ENCODE measurements at regions not wholly inside any gene's neighbourhood (a gene's known extent, or its start where the extent isn't known, plus 50 kb on each side); places are given as distances from the start of the nearest gene placed in this dataset.

DNA sequence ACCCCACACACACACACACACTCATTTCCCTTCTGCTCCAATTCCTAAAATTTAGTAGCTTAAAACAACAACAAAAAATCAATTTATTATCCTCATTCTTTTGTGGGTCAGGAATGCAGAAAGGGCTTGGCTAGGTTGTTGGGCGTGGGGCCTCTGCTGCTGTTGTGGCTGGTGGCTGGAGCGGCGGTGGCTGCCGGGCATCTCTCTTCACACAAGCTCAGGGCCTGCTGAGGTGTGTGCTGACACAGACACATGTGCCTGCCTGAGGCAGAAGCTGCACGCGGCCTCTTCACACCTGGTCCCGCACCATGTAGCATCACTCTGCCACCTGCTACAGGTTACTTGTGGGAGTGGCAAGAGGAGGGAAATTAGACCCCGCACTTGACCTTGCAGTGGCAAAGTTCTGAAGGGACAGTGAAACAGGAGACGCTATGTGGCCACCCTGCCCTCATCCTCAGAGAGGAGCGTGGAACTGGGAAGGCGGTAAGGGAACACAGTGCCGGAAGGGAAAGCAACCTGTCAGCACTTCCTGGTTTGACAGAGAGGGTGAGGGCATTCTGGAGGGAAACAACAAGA is 64.0 kb upstream of the PRR20G start:
- TF ChIP-seq, protein P1, sequence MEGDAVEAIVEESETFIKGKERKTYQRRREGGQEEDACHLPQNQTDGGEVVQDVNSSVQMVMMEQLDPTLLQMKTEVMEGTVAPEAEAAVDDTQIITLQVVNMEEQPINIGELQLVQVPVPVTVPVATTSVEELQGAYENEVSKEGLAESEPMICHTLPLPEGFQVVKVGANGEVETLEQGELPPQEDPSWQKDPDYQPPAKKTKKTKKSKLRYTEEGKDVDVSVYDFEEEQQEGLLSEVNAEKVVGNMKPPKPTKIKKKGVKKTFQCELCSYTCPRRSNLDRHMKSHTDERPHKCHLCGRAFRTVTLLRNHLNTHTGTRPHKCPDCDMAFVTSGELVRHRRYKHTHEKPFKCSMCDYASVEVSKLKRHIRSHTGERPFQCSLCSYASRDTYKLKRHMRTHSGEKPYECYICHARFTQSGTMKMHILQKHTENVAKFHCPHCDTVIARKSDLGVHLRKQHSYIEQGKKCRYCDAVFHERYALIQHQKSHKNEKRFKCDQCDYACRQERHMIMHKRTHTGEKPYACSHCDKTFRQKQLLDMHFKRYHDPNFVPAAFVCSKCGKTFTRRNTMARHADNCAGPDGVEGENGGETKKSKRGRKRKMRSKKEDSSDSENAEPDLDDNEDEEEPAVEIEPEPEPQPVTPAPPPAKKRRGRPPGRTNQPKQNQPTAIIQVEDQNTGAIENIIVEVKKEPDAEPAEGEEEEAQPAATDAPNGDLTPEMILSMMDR (IDR thresholded peaks at IDR 0.05) = no peak
- TF ChIP-seq POLR2A (IDR thresholded peaks at IDR 0.05) = no peak

All from gastroesophageal sphincter (tissue), 3 donors.